GM18873 (cell line): ENCODE measurements at regions not wholly inside any gene's neighbourhood (a gene's known extent, or its start where the extent isn't known, plus 50 kb on each side); places are given as distances from the start of the nearest gene placed in this dataset.

Source experiments
- ATAC-seq: cut with Tn5 transposase; IDR thresholded peaks from one replicate; pipeline ENCODE4 v1.9.1; 2021; ENCODE audit warnings: mild to moderate bottlenecking, moderate library complexity, moderate number of reproducible peaks; ENCODE audit not compliant: unreplicated experiment, low FRiP score

GRCh38 chr16:73265124-73265837, 217.4 kb upstream of the ZFHX3 start:
- ATAC-seq: no peak

- ATAC-seq: no peak
Measured at GRCh38 chr16:73262931-73263330, 215.0 kb upstream of the ZFHX3 start.

GRCh38 chr16:73255031-73255430, 207.1 kb upstream of the ZFHX3 start:
- no peak for ATAC-seq

GRCh38 chr16:73253922-73254480, 206.1 kb upstream of the ZFHX3 start:
- no peak for ATAC-seq

- ATAC-seq: no peak
Measured at GRCh38 chr16:73252446-73252845, 204.5 kb upstream of the ZFHX3 start.

- no peak for ATAC-seq
Measured at GRCh38 chr16:73251608-73252007, 203.7 kb upstream of the ZFHX3 start.

GRCh38 chr16:73248316-73248715, 200.4 kb upstream of the ZFHX3 start:
- ATAC-seq: no peak

GRCh38 chr16:73240920-73241319, 193.0 kb upstream of the ZFHX3 start:
- no peak for ATAC-seq

GRCh38 chr16:73237601-73238000, 189.7 kb upstream of the ZFHX3 start:
- no peak for ATAC-seq

- ATAC-seq: no peak
Measured at GRCh38 chr16:73234496-73234895, 186.6 kb upstream of the ZFHX3 start.

GRCh38 chr16:73233846-73234424, 186.0 kb upstream of the ZFHX3 start:
- ATAC-seq: no peak

GRCh38 chr16:73233329-73233765, 185.4 kb upstream of the ZFHX3 start:
- ATAC-seq: no peak

GRCh38 chr16:73232555-73233328, 184.8 kb upstream of the ZFHX3 start:
- ATAC-seq: no peak

- no peak for ATAC-seq
Measured at GRCh38 chr16:73231944-73232554, 184.1 kb upstream of the ZFHX3 start.

GRCh38 chr16:73231379-73231778, 183.5 kb upstream of the ZFHX3 start:
- ATAC-seq: no peak

GRCh38 chr16:73230651-73231050, 182.7 kb upstream of the ZFHX3 start:
- ATAC-seq: no peak

- ATAC-seq: no peak
Measured at GRCh38 chr16:73228649-73229048, 180.7 kb upstream of the ZFHX3 start.

GRCh38 chr16:73226675-73227074, 178.7 kb upstream of the ZFHX3 start:
- no peak for ATAC-seq

GRCh38 chr16:73225983-73226382, 178.1 kb upstream of the ZFHX3 start:
- no peak for ATAC-seq

- ATAC-seq: no peak
Measured at GRCh38 chr16:73220836-73221235, 172.9 kb upstream of the ZFHX3 start.

- no peak for ATAC-seq
Measured at GRCh38 chr16:73219176-73219575, 171.2 kb upstream of the ZFHX3 start.
